ENCODE measurements at regions not wholly inside any gene's neighbourhood (a gene's known extent, or its start where the extent isn't known, plus 50 kb on each side); places are given as distances from the start of the nearest gene placed in this dataset.

- TF ChIP-seq EZH2phosphoT487 (IDR thresholded peaks at IDR 0.05; ENCODE audit: insufficient read depth, low read depth): no peak
- no peak for TF ChIP-seq EZH2 (IDR thresholded peaks at IDR 0.05; ENCODE audit: insufficient read depth, poor library complexity, severe bottlenecking)
Observed at GRCh38 chr12:56866493-56866892, 67.7 kb downstream of the SDR9C7 start.
